Head of caudate nucleus (tissue), 42 donors: ENCODE measurements at regions not wholly inside any gene's neighbourhood (a gene's known extent, or its start where the extent isn't known, plus 50 kb on each side); places are given as distances from the start of the nearest gene placed in this dataset.

Experiments used
- DNase-seq, 42 donors: peaks; one replicate each; pipeline versions ENCODE4 v3.0.0 to v3.0.0-alpha.2; 2020 to 2021; ENCODE audit warnings: mixed read lengths in 7 of 42
- intact Hi-C: fragments of 100-400 bp; cut with DNase I; formaldehyde crosslinking; loops from one replicate; pipeline ENCODE4 v1.15.0; 2022

GRCh38 chr2:196445991-196446390 lies 193.5 kb upstream of the CCDC150 start:
- DNase-seq, result no peak
- intact Hi-C loops, result loop anchor here (10.0 kb wide), 1 partner anchor 141 kb away; no protein-coding TSS in a partner anchor

GRCh38 chr2:196448407-196449079 lies 191.0 kb upstream of the CCDC150 start:
- intact Hi-C loops, result loop anchor here (10.0 kb wide), 1 partner anchor 144 kb away; no protein-coding TSS in a partner anchor
- no peak for DNase-seq

DNA sequence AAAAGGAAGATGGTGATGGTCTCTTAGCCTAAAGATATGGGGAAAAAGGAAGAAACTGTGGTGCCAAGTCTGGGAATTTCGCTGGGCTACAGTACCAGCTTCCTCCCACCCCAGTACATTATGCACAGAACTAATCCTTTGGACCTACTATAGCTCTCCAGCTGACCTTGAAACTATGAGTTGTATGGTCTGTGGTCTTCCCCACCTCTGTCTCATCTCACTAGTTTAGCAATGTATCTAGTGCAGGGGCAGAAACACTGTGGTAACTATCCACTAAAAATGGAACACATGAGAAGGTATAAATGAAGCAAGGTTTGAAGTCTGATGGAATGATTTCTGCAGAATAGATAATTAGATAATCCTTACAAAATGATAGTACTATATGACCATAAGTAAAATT lies 190.4 kb upstream of the CCDC150 start:
- no peak for DNase-seq
- intact Hi-C loops, result loop anchor here (10.0 kb wide), 1 partner anchor 144 kb away; no protein-coding TSS in a partner anchor

GRCh38 chr2:196452758-196453157 lies 186.8 kb upstream of the CCDC150 start:
- no peak for DNase-seq
- intact Hi-C loops, result no loop called here

DNA sequence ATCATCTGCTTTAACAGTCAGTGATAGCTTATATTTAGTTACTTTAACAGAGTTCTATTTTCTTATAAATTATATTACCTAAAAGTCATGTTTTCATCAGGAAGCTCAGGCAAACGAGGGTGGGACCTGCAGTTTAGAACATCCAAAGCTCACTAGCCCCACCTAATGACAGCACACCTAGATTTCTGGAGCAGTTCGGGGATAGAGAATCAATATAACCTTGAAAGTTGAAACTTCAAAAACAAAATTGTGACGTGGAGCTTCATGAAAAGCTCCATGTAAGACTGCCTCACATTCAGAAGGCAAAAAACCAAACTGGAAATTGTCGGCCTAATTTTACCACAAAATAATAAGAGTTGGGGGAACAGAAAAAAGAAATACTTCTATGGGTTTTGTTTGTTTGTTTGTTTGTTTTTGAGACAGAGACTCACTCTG lies 185.9 kb upstream of the CCDC150 start:
- peak in 26 of 42 donors; percentile 16 to 74 (median 41) for DNase-seq

DNA sequence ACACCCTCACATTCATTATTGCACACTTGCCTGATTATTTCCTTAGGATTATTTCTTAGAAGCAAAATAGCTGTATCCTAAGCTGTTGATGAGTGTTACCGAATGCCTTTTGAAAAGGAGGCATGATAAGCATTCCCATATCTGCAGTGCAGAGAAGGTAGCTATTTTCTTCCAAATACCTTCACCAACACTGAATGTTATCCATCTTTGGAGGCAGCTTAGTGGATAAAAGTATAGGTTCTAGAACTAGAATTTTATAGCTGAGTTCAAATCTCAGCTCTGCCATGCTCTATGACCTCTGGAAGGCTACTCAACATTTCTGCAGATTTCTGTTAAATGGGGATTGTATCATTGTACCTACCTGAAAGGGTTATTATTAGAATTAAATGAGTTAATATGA lies 185.0 kb upstream of the CCDC150 start:
- intact Hi-C loops, result no loop called here
- DNase-seq, result no peak

More for the DNA sequence above, 185.9 kb upstream of the CCDC150 start:
- intact Hi-C loops, result no loop called here

GRCh38 chr2:196459539-196459938 lies 180.0 kb upstream of the CCDC150 start:
- intact Hi-C loops, result no loop called here
- no peak for DNase-seq

DNA sequence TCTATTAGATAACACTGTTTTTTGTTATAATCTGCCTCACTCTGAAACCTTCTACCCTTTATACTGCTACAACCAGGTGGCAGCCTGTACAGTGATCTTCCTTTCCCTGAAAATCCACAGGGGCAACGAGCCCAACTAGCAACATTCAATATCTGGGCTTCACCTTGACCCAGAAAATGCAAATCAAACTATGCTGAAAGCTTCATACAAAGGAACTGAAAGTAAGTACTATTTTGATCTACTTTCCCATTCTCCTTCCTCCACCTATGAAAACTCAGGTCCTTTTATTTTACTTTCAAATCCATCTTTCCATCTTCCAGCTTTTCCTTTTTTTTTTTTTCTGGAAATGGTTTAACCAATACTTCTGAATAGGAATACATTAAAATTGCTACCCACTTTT lies 175.8 kb upstream of the CCDC150 start:
- intact Hi-C loops, result no loop called here
- DNase-seq, result no peak

GRCh38 chr2:196464311-196464710 lies 175.2 kb upstream of the CCDC150 start:
- intact Hi-C loops, result no loop called here
- no peak for DNase-seq

- DNase-seq, result no peak
- intact Hi-C loops, result no loop called here
Observed at GRCh38 chr2:196466581-196466980, 172.9 kb upstream of the CCDC150 start.

DNA sequence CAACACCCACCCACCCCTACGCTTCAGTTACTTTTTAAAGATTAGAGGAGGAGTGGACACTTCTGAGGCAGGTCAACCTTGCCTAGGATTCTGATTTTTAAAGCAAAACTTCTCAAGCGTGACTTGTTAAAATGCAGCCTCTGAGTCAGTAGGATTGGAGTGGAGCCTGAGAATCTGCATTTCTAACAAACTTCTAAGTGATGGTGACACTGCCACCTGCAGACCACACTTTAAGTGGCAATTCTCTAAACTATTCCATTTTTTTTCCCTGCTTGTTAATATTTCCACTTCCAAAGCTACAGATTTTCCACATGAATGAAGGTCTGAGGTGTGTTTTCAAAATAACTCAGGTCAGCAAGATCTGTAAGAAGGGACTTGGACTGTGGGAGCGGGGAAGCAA lies 171.1 kb upstream of the CCDC150 start:
- intact Hi-C loops, result no loop called here
- DNase-seq, result no peak

- intact Hi-C loops, result no loop called here
- DNase-seq, result no peak
Observed at GRCh38 chr2:196473617-196474016, 165.9 kb upstream of the CCDC150 start.

DNA sequence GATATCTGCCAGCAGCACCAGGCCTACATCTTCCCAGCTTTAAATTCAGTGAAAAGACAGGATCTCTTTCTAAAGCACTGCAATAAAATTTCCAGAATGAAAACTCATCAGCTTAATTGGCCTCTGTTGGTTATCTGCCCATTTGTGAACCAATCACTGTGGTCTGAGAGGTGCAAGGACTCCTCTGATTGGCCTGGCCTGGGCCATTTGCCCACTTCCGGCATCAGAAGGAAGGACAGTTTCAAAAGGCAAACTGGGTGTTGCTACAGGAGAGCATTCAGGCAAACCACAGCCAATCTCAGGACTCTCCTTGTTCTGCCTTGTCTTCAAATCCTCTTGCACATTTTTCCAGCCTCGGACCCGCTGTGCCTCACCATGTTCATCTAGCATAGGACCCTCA lies 163.9 kb upstream of the CCDC150 start:
- intact Hi-C loops, result no loop called here

DNA sequence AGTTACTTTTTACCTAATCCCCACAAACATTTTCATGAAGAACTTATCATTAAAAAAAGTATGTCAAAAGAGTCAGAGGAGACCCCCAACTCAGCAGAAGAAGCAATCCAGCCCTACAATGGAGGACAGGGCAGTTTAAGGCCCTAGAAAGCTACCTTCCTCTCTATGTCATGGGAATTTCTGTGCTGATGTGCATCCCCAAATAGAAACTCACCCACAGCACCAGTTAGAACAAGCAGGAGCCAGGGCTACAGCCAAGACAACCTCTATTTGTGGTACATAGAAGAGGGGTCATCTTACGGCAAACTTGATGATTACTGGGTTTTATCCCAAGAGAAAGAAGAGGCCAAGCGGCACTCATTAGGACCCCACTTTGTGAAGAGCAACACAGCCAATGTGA lies 160.9 kb upstream of the CCDC150 start:
- intact Hi-C loops, result no loop called here
- DNase-seq, result no peak

More for the DNA sequence above, 163.9 kb upstream of the CCDC150 start:
- DNase-seq, result no peak

GRCh38 chr2:196479350-196479749 lies 160.2 kb upstream of the CCDC150 start:
- intact Hi-C loops, result no loop called here
- DNase-seq, result no peak

DNA sequence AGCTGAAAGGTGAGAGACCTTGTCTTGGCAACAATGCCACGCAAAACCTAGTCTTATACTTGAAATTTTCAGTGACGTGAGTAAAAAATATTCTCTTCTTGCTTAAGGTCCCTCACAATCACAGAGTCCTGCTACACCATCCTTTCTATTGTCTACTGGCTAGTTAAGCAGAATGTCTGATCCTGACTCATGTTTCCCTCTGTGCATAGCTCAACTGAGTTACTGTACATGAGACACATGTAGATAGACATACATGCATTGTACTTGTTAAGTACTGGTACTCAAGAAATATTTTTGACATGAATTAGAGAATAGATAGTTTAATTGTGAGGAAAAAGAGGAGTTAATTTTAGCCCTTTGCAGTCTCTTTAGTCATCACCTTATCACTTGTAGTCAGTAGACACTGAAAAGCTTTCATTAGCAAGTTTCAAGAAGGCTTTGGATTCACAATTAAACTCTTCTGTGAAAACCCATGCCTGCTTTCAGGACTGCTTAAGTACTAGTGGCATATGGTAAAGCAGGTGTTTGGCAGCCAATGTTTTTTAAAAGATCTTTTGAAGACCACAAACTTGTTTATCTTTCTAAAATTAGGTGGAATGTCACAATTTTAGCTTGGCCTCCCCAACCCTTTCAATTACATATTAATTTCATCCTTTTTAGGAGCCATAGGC lies 158.7 kb upstream of the CCDC150 start:
- no peak for DNase-seq
- intact Hi-C loops, result no loop called here

- intact Hi-C loops, result no loop called here
- no peak for DNase-seq
Observed at GRCh38 chr2:196481324-196481697, 158.2 kb upstream of the CCDC150 start.

DNA sequence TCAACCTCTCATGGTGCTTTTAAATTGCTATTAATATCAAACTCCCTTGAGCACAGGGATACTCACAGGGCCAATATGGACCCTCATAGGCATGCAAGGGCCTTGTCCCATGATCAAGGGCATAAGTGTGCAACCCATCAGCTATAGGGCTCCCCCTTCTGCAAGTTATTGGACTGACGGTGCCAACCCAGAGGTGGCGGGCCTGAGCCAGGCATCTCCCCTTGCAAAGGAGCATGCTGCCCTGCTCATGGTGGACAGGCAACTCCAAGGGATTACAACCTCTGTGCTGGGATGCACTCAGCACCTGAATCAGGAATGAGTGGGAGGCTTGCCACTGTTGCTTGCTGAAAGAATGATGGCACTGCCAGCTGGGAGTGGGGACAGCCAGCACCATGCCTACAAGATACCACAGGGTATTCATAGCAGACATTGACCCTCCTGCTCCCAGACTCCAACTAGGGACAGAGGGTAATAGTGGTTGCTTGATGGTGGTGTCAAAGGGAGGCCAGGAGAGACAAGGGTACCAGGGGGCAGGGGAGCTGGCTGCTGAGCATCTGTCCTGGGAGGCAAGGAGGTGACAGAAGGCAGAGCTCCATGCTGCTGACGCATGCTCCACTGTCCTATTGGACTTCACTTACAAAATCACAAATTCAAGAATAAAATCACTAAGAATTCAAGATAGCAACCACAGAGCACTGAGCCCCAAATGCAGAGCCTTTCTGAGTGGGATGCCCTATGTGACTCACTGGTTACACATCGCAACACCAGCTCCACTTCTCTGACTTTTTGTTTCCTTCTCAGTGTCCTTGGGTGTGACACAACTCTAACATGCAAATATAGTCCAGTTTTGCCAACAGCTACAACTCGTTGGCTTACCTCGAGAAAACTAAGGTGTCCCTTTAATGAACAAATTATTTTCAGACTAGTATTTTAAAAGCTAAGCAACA lies 157.1 kb upstream of the CCDC150 start:
- peak in 18 of 42 donors; percentile 14 to 64 (median 28) for DNase-seq
- intact Hi-C loops, result no loop called here

DNA sequence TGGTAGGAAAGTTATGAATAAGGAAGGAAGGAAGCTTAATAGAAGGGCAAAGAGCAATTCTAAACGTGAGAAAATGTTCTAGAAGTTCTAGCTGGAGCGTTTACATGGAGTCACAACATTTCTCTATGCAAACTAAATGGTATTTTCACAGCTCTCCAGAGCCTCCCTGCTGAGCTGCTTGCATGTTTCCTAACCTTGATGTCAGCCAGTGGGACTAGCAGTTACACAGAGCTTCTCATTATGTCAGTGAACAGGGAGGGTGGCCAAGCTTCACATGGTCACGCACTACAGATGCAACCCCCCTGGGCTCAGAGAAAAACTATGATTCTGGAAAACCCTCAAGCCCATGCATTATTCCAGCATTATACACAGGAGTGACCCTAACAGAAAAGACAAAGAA lies 153.4 kb upstream of the CCDC150 start:
- intact Hi-C loops, result no loop called here
- DNase-seq, result peak in 23 of 42 donors; percentile 21 to 75 (median 48)

DNA sequence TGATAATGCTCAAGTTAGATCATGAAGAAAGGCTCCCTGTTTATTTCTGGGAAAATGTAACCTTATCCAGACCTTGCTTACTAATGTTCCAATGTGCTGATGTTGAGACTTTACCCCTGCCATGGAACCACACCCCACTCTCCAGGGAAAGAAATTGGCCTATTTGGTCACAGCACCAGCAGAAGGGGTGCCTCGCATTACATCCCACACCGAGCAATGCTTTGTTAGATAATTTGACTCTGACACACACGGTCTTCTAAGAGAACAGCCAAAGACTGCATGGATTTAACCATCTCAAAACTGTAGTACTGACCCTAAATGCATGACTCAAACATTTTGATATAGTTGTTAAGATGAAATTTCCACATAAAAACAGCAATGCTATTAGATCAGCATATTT lies 152.1 kb upstream of the CCDC150 start:
- intact Hi-C loops, result no loop called here
- no peak for DNase-seq
